ENCODE measurements at regions not wholly inside any gene's neighbourhood (a gene's known extent, or its start where the extent isn't known, plus 50 kb on each side); places are given as distances from the start of the nearest gene placed in this dataset.
"Not testable (repeated sequence)": the region's sequence is repeated elsewhere in the genome, so short reads cannot be mapped to it uniquely, and the experiment has no call there.

DNA sequence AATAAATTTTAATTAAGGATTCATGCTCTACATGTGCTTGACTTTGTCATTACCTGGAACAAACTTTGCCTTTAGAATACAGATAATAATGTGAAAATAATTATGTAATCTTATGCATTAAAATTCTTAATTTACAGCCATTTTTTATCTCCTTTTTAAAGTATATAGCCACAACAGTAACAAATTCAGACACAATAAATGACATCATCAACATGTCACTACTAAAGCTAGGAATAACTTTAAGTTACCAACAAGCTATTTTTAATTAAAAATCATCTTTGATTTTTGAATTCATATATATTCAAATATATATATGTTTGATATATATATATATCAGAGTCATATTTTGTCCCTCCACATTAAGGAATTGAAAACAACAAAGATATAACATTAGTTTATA lies 107.7 kb downstream of the MAD2L1 start:
- no peak for ATAC-seq
- no peaks in the 10 kb centered on the region for H4K20me1 ChIP-seq (ENCODE audit: low read length)
- no peak overlapping the region for H3K4me2 ChIP-seq (ENCODE audit: low read length)
- no peaks in the 10 kb centered on the region for H3K79me2 ChIP-seq (ENCODE audit: low read length)
- H3K4me1 ChIP-seq (ENCODE audit: insufficient read depth, low read length): no peaks in the 10 kb centered on the region
- no peak for DNase-seq
- no peaks in the 10 kb centered on the region for H3K9me2 ChIP-seq (replicated peaks; ENCODE audit: low read length)
- H3K9ac ChIP-seq (ENCODE audit: low read length): no peak overlapping the region
- H3K36me3 ChIP-seq (ENCODE audit: low read depth, low read length): no peaks in the 10 kb centered on the region
- no peak overlapping the region for H3K4me3 ChIP-seq (ENCODE audit: low read length)
- intact Hi-C loops (cut with micrococcal nuclease): no loop called here
- POLR2A ChIA-PET (ENCODE audit: unreplicated experiment): no interaction called here
- no peaks in the 10 kb centered on the region for H3K27me3 ChIP-seq (ENCODE audit: low read length)
- no peaks in the 10 kb centered on the region for H3K9me3 ChIP-seq (ENCODE audit: low read length)
- no TSS peak for BruUV-seq (replicated peaks)
- CTCF ChIA-PET: no interaction called here
- H3K27ac ChIP-seq (ENCODE audit: low read length): no peak overlapping the region
- no peaks in the 10 kb centered on the region for H3F3A ChIP-seq (ENCODE audit: low read length, unreplicated experiment)
- TF ChIP-seq, protein P1, sequence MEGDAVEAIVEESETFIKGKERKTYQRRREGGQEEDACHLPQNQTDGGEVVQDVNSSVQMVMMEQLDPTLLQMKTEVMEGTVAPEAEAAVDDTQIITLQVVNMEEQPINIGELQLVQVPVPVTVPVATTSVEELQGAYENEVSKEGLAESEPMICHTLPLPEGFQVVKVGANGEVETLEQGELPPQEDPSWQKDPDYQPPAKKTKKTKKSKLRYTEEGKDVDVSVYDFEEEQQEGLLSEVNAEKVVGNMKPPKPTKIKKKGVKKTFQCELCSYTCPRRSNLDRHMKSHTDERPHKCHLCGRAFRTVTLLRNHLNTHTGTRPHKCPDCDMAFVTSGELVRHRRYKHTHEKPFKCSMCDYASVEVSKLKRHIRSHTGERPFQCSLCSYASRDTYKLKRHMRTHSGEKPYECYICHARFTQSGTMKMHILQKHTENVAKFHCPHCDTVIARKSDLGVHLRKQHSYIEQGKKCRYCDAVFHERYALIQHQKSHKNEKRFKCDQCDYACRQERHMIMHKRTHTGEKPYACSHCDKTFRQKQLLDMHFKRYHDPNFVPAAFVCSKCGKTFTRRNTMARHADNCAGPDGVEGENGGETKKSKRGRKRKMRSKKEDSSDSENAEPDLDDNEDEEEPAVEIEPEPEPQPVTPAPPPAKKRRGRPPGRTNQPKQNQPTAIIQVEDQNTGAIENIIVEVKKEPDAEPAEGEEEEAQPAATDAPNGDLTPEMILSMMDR (conservative IDR thresholded peaks at IDR 0.05; ENCODE audit: low read depth, low read length): no peak
- TF ChIP-seq EZH2 (IDR thresholded peaks at IDR 0.05; ENCODE audit: low read length, unreplicated experiment) (no peak), EZH2phosphoT487 (IDR thresholded peaks at IDR 0.05; ENCODE audit: borderline replicate concordance, low read length) (no peak)
- H2AFZ ChIP-seq (ENCODE audit: low read length): no peak overlapping the region

DNA sequence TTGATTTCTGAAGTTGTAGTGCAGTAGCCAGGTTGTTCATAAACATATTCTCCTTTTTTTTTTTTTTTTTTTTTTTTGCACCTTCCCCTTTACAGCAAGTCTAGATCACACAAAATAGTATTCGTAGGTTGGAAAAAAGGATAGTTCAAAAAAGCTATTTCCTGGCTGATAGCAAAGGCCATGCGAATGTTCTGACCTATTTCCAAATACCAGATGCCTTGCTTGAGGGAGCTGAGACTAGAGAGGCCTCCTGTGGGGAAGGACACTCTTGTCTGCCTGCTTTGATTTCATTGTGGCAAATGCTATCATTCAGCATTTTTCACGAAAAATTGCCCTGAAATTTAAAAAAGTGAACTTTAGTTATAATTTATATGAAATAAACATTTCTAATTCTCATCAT lies 111.4 kb downstream of the MAD2L1 start:
- H4K20me1 ChIP-seq (ENCODE audit: low read length): no peaks in the 10 kb centered on the region
- no peaks in the 10 kb centered on the region for H3K36me3 ChIP-seq (ENCODE audit: low read depth, low read length)
- no peaks in the 10 kb centered on the region for H3K4me1 ChIP-seq (ENCODE audit: insufficient read depth, low read length)
- no peak for ATAC-seq
- no peaks in the 10 kb centered on the region for H3K27me3 ChIP-seq (ENCODE audit: low read length)
- H3K4me2 ChIP-seq (ENCODE audit: low read length): no peak overlapping the region
- no peak overlapping the region for H3K4me3 ChIP-seq (ENCODE audit: low read length)
- BruUV-seq (replicated peaks): no TSS peak
- intact Hi-C loops (cut with micrococcal nuclease): no loop called here
- H2AFZ ChIP-seq (ENCODE audit: low read length): no peak overlapping the region
- H3F3A ChIP-seq (ENCODE audit: low read length, unreplicated experiment): no peaks in the 10 kb centered on the region
- H3K9me2 ChIP-seq (replicated peaks; ENCODE audit: low read length): no peaks in the 10 kb centered on the region
- ChIA-PET POLR2A (ENCODE audit: unreplicated experiment) (no interaction called here), CTCF (no interaction called here)
- TF ChIP-seq EZH2phosphoT487 (IDR thresholded peaks at IDR 0.05; ENCODE audit: borderline replicate concordance, low read length) (no peak), EZH2 (IDR thresholded peaks at IDR 0.05; ENCODE audit: low read length, unreplicated experiment) (no peak)
- TF ChIP-seq, protein P1 (conservative IDR thresholded peaks at IDR 0.05; ENCODE audit: low read depth, low read length): no peak
- no peak overlapping the region for H3K27ac ChIP-seq (ENCODE audit: low read length)
- no peaks in the 10 kb centered on the region for H3K79me2 ChIP-seq (ENCODE audit: low read length)
- no peak overlapping the region for H3K9ac ChIP-seq (ENCODE audit: low read length)
- no peak for DNase-seq
- no peaks in the 10 kb centered on the region for H3K9me3 ChIP-seq (ENCODE audit: low read length)

DNA sequence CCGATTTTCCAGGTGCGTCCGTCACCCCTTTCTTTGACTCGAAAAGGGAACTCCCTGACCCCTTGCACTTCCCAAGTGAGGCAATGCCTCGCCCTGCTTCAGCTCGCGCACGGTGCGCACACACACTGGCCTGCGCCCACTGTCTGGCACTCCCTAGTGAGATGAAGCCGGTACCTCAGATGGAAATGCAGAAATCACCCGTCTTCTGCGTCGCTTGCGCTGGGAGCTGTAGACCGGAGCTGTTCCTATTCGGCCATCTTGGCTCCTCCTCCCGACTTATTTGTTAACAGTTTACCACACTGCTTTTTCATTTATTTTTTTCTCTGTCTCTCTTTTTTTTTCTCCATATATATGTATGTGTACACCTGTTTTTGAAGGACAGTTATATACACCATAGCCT lies 112.2 kb downstream of the MAD2L1 start:
- CTCF ChIA-PET: not testable (repeated sequence)

More for the DNA sequence above, 112.2 kb downstream of the MAD2L1 start:
- H3K79me2 ChIP-seq (ENCODE audit: low read length); H3K27ac ChIP-seq (ENCODE audit: low read length); ATAC-seq; H3K4me2 ChIP-seq (ENCODE audit: low read length); intact Hi-C loops (cut with micrococcal nuclease); BruUV-seq (replicated peaks); H3F3A ChIP-seq (ENCODE audit: low read length, unreplicated experiment); H3K36me3 ChIP-seq (ENCODE audit: low read depth, low read length); POLR2A ChIA-PET (ENCODE audit: unreplicated experiment); H3K27me3 ChIP-seq (ENCODE audit: low read length); H4K20me1 ChIP-seq (ENCODE audit: low read length); DNase-seq; H2AFZ ChIP-seq (ENCODE audit: low read length); H3K4me3 ChIP-seq (ENCODE audit: low read length); H3K9ac ChIP-seq (ENCODE audit: low read length); H3K9me2 ChIP-seq (replicated peaks; ENCODE audit: low read length); H3K4me1 ChIP-seq (ENCODE audit: insufficient read depth, low read length); H3K9me3 ChIP-seq (ENCODE audit: low read length): not testable (repeated sequence)
